ENCODE measurements at regions not wholly inside any gene's neighbourhood (a gene's known extent, or its start where the extent isn't known, plus 50 kb on each side); places are given as distances from the start of the nearest gene placed in this dataset.

DNA sequence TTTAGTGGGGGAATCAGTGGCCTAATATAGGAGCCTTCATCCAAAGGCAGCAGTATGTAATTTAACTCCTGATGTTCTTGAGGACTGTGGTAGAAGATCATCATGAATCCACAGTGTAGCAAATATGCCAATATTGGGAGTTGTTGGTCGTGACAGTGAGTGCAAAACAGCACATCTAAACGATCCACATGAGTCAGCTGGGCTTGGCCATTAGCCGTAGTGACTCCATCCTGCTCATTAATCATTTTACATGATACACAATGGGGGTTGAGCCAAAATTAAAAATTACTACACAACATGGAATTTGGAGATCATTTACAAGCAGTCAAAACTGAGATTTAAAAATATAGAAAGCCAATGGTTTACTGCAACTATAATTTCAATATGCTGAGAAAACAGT is 653.9 kb upstream of the CAMK1G start:
- intact Hi-C loops (cut with micrococcal nuclease): no loop called here

DNA sequence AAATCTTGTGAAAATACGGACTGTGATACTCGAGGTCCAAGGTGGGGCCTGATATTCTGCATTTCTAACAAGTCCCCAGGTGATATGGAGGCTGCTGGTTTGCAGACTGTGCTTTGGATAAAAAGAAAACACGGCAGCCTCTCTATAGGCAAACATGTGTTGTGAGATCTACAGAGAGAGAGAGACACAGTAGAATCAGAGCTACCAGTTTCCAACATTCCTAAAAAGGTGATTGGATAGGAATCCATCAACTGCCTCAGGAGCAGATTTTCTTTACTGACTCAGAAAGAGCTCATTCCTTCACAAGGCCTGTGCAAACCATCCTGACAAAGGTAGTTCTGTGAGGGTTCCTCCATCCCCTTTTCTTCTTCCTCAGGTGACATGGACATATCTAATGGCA is 651.6 kb upstream of the CAMK1G start:
- intact Hi-C loops (cut with micrococcal nuclease): no loop called here

DNA sequence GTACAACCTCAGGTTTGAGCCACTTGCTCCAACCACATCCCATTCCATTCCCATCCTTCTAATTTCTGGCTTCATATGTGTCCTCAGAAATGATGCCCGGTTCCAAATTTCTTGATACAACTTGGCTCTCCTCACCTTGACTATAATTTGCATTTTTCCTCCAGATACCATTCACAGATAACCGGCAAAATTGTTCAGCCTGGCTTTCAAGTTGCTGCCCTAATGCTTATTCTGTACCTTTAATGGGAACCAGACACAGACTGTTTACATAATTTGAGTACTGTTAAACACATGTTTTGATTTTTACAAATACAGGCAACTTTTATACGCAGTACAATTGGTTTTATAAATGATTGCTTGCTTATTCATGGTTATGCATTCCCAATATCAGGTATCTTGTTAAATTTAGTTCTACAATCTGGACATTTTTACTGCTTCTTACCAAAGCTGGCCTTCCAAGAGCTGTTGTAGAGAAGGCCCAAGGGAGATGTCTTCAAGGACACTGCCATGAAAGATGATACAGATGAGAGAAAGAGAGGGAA is 649.5 kb upstream of the CAMK1G start:
- intact Hi-C loops (cut with micrococcal nuclease): no loop called here

DNA sequence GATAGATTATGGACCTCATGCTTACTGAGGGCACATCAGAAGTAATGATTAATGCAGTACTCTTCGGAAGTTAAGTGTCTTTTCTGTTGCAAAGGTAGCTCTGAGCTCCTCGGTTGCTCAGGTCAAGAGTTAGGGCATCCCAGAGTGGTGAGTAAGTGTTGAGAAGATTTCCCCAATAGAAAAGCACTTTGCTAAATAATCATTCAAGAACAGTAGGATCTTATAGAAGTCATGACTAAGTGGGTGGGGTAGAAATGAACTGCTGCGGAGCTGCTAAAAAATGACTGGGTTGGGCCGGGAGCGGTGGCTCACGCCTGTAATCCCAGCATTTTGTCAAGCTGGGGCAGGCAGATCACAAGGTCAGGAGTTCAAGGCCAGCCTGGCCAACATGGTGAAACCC is 648.6 kb upstream of the CAMK1G start:
- intact Hi-C loops (cut with micrococcal nuclease): no loop called here

DNA sequence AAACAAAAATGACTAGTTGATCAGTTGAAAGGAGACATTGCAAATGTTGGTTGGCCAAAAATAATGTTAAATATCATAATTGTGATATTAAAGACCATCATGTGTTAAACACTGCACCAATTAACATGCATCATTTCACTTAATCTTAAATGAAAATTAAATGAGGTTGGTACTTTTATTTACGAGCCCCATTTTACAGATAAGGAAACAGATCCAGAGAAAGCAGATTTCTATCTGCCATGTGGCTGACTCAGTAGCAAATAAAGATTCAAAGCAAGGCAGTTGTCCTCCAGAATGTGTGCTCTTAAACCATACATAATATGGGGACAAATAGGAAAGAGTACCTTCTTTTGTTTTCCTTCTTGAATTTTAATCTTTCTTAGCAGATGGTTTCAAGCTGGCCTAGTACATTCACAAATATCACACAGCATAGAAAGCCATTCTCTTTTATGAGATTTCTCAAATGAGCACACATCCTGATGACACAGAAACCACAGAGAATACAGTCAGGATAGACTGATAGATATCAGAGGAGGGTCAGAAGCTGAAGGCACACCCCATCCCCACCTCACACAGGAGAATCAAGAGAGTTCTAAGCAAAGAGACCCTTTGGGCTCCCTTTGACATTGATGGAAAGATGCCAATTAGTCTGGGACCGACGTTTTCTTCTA is 647.9 kb upstream of the CAMK1G start:
- intact Hi-C loops (cut with micrococcal nuclease): no loop called here

DNA sequence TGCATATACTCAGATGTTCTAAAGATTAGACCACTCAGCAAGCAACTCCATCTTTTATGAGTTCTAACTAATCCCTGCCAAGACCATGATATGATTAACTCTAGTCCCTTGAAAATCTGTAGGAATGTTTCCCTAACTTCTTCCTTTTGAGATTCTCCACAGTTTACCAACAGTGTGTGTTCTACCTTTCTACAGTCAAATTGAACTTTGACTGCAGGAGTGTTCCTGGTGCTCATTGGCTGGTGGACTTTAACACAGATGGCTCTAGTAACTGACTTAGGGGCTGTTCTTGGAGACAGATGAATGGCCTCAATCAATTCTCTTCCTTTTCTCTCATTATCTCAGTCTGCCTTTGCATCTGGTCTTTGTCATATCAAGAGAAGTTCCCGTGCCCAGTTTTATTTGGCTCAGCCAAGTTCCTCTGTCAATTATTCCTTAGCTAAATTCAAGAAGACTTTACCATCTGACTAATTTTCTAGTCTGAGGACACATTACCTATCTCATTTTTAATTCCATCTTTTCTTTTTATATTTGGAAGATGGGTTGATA is 643.9 kb upstream of the CAMK1G start:
- intact Hi-C loops (cut with micrococcal nuclease): no loop called here

DNA sequence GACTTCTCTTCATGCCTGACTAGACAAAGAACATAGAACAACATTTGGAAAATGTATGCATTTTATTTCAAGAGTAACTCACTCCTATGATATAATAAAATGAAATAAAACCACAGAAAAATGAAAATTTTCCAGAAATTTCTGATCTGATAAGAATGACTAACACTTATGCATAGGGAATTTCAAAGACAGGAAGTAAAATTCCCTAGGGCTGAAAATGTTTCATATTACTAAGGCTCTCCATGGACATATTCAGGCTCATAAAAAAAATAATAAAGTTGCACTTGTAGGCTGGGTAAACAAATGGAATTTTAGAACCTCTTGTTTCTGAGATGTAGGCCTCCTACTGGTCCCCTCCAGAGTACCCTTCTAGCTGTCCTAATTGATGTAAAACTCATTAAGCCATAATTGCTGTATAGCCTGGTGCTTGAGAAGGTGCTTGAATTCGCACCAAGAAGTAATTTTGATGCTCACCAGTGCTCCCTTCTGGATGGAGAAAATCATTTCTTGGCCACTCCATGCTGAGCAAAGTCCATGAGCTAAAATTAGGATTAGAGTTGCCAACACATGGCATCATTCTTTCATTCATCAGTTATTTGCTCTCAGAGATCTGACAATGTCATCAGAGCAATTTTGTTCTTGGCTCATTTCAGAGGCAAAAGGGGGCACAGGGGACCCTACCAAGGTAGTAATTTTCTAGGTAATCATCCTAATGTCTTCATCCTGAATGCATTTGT is 641.0 kb upstream of the CAMK1G start:
- intact Hi-C loops (cut with micrococcal nuclease): no loop called here

DNA sequence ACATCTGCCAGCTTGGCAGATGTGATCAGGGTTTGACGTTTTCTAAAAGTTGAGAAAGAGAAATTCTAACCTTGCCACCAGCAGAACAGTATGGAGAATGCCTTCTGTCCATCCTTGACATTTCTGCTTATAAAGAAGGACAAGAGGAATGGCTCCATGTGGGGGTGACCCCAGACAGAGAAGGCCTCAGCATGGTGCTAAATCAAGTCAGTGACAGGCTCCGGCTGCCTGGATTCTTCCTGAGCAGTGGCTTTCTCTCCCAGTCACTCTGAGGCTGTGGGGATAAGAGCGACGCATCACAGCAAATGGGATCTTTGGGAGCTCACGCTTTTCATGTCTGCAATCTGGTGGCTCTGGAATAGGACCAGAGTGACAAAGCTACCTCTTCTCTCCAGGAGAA is 640.2 kb upstream of the CAMK1G start:
- intact Hi-C loops (cut with micrococcal nuclease): no loop called here

DNA sequence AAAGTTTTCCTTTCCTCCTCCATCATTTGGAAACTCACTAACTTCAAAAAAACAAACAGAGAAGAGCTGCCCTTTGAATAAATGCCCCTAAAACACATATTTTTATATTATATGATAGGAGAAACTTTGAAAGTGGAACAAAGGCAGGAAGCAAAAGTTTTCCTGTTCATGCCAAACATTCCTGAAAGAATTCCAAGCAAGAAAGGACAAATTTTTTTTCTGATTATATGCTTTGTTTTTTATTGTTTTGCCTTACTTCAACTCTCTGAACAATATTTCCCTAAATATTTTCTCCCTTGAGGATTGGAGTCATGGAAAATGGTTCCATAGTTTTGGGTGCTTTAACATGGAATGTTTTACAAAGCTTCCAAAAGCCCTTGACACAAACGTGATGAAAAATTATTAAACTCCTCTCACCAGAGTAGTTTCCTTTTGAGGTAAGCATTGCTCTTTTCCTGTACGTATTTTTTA is 638.5 kb upstream of the CAMK1G start:
- intact Hi-C loops (cut with micrococcal nuclease): no loop called here

DNA sequence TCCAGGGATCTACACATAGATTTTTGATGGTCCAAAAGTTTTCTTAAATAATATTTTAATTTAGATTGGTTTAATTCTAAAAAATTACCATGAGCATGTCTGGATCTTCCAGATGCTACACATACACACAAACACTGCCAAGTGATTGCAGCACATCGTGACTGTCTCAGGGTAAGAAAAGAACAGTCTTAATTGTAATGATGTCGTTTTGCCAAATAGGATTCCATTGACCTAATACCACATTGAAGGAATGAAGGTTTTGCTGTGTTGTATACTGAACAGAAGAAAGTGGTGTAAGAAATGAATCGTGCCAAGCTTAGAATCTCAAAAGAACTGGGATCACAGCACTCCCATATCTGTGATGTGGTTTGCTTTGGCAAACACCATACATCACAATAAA is 633.3 kb upstream of the CAMK1G start:
- intact Hi-C loops (cut with micrococcal nuclease): no loop called here

DNA sequence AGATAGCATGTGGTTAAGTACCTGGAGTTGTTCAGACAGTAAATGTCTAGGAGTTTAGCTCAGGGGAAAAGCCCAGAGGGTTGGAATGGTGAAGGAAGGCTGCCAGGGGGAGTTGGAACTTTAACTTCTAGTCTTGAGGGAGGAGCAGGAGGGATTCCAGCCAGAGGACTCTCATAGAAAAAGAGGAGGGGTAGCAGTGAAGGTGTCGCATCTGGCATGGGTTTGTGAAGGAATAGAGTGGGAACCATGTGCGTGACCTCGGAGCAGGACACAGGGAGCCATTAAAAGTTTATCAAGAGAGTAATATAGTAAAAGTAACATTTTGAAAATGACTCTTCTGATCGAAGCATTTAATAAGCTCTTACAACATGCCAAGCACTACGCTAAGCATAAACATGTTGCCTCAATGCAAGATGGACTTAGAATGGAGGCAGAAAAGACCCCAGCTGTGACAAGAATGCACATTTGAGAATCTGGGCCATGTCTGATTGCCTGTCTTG is 632.4 kb upstream of the CAMK1G start:
- intact Hi-C loops (cut with micrococcal nuclease): no loop called here

DNA sequence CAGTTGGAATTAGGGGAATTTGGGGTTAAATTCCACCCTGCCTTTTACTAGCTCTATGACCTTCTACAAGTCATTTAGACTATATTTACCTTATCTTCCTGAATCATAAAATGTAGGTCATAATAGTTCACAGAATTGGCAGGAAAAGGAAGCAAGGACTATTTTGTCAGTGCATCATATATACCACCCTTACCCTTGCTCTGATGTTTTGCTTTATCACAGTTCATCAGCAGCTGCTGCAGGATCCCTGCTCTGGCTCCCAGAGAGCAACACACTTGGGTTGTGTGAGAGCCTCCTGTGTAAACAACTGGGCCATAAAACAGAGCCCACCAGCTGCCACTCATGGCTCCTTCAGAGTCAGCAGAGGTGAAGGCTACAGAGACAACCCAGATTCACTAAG is 631.6 kb upstream of the CAMK1G start:
- intact Hi-C loops (cut with micrococcal nuclease): no loop called here

DNA sequence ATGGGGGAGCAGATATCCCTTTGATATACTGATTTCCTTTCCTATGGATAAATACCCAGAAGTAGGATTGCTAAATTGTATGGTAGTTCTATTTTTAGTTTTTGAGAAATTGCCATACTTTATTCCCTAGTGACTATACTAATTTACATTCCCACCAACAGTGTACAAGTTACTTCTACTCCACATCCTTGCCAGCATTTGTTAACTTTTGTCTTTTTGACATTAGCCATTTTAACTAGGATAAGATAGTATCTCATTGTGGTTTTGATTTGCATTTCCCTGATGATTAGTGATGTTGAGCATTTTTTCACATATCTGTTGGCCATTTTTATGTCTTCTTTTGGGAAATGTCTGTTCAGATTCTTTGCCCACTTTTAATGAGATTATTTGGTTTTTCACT is 620.6 kb upstream of the CAMK1G start:
- intact Hi-C loops (cut with micrococcal nuclease): no loop called here

DNA sequence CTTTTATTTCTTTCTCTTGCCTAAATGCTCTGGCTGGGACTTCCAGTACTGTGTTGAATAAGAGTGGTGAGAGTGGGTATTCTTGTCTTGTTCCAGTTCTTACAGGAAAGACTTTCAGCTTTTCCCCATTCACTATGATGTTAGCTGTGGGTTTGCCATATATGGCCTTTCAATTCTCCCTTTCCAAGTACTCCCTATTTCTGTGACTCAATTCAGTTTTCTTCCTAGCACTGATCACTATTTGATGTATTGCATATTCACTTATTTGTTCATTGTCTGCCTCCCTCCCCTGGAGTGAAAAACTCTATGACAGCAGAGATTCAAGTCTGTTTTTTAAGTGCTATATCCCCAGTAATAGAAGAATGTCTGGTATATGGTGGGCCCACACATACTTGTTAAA is 618.2 kb upstream of the CAMK1G start:
- intact Hi-C loops (cut with micrococcal nuclease): no loop called here

DNA sequence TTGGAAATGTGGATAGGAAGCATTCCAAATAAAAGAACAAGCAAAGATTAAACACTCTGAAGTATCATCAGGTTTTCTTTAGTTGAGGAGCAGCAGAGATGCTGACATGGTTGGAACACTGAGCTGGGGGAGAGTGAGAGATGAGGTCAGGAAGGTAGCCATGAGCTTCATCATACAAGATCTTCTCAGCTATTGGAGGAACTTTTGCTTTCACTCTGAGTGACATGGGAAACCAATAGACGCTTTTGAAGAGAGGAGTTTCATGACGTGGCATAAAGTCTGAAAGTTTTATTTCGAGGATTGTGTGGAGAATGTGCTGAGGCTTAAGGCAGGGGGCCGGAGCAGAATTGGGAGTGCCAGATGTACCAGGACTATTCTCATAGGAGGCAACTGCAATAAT is 616.2 kb upstream of the CAMK1G start:
- intact Hi-C loops (cut with micrococcal nuclease): no loop called here

DNA sequence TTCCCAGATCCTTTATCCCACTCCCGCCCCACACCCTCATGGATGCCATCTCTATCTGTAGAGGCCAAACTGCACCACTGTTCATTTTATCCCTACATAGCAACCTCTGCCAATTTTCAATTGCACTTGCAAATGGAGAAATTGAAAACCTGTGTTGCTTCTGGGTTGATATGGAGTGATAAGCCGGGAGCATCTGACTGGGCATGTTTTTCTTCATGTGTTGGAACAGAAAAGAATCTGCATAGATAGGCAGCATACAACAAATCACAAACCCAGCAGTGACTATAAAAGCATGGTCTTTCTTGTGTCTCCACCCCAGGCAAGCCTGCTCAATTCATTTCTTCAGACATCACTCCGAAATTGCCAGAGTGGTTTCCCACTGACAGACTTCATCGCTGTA is 608.8 kb upstream of the CAMK1G start:
- intact Hi-C loops (cut with micrococcal nuclease): no loop called here

DNA sequence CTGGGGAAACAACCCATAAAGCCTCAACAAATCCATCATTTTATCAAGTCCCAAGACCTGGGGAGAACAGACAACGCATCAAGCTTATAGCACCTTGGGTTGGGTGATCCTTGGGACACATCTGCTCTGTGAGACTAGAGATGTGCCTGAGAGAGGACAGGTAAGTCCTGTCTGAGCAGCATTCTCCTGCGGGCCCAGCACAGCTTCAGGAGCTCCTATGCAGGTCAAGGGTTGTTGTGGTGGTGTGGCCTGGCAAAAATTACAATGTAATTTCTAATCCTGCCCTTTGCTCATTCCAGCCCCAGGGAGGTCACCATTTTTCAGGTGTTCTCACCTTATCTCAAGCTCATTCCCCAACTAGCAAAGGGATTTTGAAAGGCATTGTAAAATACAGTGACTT is 608.1 kb upstream of the CAMK1G start:
- intact Hi-C loops (cut with micrococcal nuclease): no loop called here

DNA sequence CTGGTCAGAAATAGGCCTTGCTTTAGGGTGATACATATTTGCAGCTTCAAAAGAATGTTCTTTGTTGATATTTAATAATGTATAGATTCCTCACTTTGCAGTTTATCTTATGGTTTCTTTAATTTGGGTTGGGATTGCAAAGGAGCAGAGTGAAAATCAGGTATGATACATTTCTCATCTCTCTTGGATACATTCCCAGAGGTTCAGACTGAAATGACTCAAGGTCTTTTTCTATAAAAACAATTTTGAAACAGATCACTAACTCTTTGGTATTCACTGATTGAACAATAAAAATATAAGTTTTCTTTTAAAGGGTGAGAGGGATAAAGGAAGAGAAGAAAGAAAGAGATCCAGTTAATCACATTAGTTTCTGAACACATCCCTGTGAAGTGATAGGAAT is 606.5 kb upstream of the CAMK1G start:
- intact Hi-C loops (cut with micrococcal nuclease): no loop called here

DNA sequence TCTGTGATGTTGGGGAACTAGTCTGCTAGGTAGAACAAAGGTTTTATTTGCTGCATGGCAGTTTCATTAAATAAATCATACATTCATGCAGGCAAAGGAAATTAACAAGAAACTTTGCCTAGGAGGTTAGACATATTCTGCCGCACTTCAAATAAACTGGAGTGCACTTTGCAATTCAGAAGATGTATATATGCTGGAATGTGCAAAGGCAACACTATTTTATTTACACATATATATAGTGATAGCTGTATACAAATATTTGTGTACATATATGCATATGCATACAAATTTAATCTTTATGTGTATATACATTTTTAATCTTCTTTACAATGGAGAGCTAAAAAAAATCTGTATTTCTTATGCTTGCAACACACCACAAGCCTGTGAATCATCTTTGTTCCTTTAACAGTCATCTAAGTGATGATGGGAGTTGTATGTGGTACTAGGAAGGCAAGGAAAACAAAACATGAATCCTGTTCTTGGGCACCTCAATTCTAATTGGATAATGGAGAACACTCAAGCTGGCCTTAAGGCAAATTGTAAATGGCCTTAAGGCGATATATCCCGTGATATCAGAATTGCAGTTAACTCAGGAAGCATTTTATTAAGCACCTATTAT is 605.8 kb upstream of the CAMK1G start:
- intact Hi-C loops (cut with micrococcal nuclease): no loop called here

DNA sequence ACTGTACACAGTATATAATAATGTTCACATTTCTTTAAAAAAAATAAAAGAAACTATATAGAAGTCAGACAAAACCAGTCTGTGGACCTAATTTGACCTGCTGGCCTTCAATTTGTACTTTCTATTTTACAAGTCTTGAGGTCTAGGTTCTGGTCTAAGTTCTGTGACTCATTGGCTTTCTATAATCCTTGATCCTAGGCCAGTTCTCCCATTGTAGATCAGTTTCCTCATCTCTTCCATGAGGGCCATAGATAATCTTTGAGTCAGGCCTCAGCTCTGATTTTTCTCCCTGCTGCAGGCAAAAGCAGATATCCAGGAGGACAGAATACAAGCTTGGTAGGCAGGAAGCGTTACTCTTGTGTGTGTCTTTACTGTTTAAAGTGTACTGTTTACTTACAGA is 603.7 kb upstream of the CAMK1G start:
- intact Hi-C loops (cut with micrococcal nuclease): no loop called here

DNA sequence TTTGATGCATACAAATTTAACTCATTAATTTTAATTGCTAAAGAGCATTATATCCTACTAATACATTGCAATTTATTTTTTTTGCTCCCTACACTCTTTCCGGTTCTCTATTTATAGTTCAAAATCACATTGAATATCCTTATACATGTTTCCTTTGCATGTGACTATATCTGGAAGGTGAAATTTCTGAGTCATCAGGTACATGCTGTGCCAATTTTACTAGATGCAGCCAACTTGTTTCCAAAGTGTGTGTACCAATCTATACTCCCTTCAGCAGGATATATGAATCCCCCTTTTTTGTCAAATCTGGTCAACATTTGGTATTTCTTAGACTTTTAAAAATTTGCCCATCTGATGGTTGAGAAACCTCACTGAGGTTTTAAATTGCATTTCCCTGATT is 602.9 kb upstream of the CAMK1G start:
- intact Hi-C loops (cut with micrococcal nuclease): no loop called here

DNA sequence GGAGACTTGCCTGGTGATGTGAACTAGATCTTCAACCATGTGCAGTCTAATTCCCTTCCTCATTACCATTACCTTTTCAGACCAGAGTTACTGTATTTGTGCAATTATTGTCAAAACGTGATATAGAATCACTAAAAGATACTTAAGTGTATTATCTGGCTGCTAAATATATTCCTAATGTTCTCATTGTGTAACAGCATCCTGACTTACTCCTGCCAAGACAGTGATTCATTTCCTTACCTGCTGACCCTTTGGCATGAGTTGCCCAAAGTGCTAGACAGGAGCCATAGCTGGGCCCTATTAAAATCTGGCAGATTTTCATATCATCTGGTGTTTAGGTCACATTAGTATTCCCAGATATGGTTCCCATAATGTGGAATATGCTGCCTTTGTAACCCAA is 598.3 kb upstream of the CAMK1G start:
- intact Hi-C loops (cut with micrococcal nuclease): no loop called here

Measured in T-helper 2 cell treated with Interferon-gamma antibody and Interleukin-4, amounts not matched to agents 100 ng/mL and 5 ng/mL, for 36 hours (primary cell).